ENCODE measurements at regions not wholly inside any gene's neighbourhood (a gene's known extent, or its start where the extent isn't known, plus 50 kb on each side); places are given as distances from the start of the nearest gene placed in this dataset.

DNA sequence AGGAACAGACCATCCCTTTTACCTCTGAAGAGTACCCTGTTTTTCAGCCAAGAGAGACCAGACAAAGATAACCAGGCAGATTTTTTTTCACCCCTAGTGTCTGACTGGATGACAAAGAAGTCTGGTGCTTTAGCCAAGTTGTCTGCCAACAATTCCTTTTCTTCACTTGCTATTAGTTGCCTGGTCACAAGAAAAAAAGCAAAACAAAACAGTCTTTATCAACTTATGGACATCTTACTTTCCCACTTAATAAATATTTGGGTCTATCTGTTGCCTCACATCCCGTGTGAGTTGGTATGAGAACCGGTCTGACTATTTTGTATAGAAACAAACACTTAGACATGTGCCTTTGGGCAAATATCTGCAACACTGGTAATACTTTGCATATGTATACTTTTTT lies 662.9 kb downstream of the PLPP3 start:
- TF ChIP-seq, protein P1, sequence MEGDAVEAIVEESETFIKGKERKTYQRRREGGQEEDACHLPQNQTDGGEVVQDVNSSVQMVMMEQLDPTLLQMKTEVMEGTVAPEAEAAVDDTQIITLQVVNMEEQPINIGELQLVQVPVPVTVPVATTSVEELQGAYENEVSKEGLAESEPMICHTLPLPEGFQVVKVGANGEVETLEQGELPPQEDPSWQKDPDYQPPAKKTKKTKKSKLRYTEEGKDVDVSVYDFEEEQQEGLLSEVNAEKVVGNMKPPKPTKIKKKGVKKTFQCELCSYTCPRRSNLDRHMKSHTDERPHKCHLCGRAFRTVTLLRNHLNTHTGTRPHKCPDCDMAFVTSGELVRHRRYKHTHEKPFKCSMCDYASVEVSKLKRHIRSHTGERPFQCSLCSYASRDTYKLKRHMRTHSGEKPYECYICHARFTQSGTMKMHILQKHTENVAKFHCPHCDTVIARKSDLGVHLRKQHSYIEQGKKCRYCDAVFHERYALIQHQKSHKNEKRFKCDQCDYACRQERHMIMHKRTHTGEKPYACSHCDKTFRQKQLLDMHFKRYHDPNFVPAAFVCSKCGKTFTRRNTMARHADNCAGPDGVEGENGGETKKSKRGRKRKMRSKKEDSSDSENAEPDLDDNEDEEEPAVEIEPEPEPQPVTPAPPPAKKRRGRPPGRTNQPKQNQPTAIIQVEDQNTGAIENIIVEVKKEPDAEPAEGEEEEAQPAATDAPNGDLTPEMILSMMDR (IDR thresholded peaks at IDR 0.05 in 8 of 11, conservative IDR thresholded peaks at IDR 0.05 in 3 of 11): no peak
- no peak for TF ChIP-seq POLR2A (IDR thresholded peaks at IDR 0.05)
